ENCODE measurements at regions not wholly inside any gene's neighbourhood (a gene's known extent, or its start where the extent isn't known, plus 50 kb on each side); places are given as distances from the start of the nearest gene placed in this dataset.

GRCh38 chr5:157956271-157956885 is 97.4 kb upstream of the CLINT1 start:
- DNase-seq, result no peak
- intact Hi-C loops (cut with DNase I), result no loop called here
- no peaks in the 10 kb centered on the region for H3K9me3 ChIP-seq
- no peak overlapping the region for H3K4me3 ChIP-seq (replicated peaks in 1 of 3)
- no peak overlapping the region for H3K27ac ChIP-seq
- TF ChIP-seq POLR2A (IDR thresholded peaks at IDR 0.05), result no peak
- no peak for TF ChIP-seq CTCF (IDR thresholded peaks at IDR 0.05)
- no peaks in the 10 kb centered on the region for H3K36me3 ChIP-seq
- peaks cover 4 to 23% of the 10 kb centered on the region in 2 donors for H3K4me1 ChIP-seq
- no peaks in the 10 kb centered on the region for H3K27me3 ChIP-seq
- 66 to 69% methylated on average over 3 of the region's 3 CpGs for WGBS, 2 donors

GRCh38 chr5:157955541-157956172 is 96.7 kb upstream of the CLINT1 start:
- H3K9me3 ChIP-seq, result no peaks in the 10 kb centered on the region
- H3K27ac ChIP-seq, result no peak overlapping the region
- WGBS, 2 donors, result 89 to 95% methylated on average over 6 of the region's 6 CpGs
- H3K27me3 ChIP-seq, result no peaks in the 10 kb centered on the region
- no peak for DNase-seq
- H3K4me1 ChIP-seq, result peaks cover under 1 to 15% of the 10 kb centered on the region in 2 donors
- TF ChIP-seq POLR2A (IDR thresholded peaks at IDR 0.05) (no peak), CTCF (IDR thresholded peaks at IDR 0.05) (no peak)
- H3K36me3 ChIP-seq, result no peaks in the 10 kb centered on the region
- no peak overlapping the region for H3K4me3 ChIP-seq (replicated peaks in 1 of 3)
- intact Hi-C loops (cut with DNase I), result no loop called here

GRCh38 chr5:157952374-157952685 is 93.4 kb upstream of the CLINT1 start:
- WGBS, 2 donors, result 89 to 97% methylated on average over 1 of the region's 1 CpG
- intact Hi-C loops (cut with DNase I), result no loop called here
- DNase-seq, result no peak
- Histone ChIP-seq H3K4me3 (replicated peaks in 1 of 3) (no peak overlapping the region), H3K9me3 (no peaks in the 10 kb centered on the region), H3K36me3 (no peaks in the 10 kb centered on the region), H3K4me1 (peaks cover 0 to 18% of the 10 kb centered on the region in 2 donors), H3K27ac (no peak overlapping the region), H3K27me3 (no peaks in the 10 kb centered on the region)
- no peak for TF ChIP-seq POLR2A (IDR thresholded peaks at IDR 0.05)
- no peak for TF ChIP-seq CTCF (IDR thresholded peaks at IDR 0.05)

- TF ChIP-seq CTCF (IDR thresholded peaks at IDR 0.05) (no peak), POLR2A (IDR thresholded peaks at IDR 0.05) (no peak)
- 63 to 69% methylated on average over 4 of the region's 4 CpGs for WGBS, 2 donors
- intact Hi-C loops (cut with DNase I), result no loop called here
- no peaks in the 10 kb centered on the region for H3K36me3 ChIP-seq
- no peaks in the 10 kb centered on the region for H3K9me3 ChIP-seq
- DNase-seq, result no peak
- no peak overlapping the region for H3K4me3 ChIP-seq (replicated peaks in 1 of 3)
- H3K4me1 ChIP-seq, result peaks cover 0 to 13% of the 10 kb centered on the region in 2 donors
- H3K27me3 ChIP-seq, result no peaks in the 10 kb centered on the region
- no peak overlapping the region for H3K27ac ChIP-seq
These were observed 92.9 kb upstream of the CLINT1 start for GRCh38 chr5:157951673-157952373.

- Histone ChIP-seq H3K36me3 (no peaks in the 10 kb centered on the region), H3K9me3 (no peaks in the 10 kb centered on the region), H3K27ac (no peak overlapping the region), H3K27me3 (no peaks in the 10 kb centered on the region), H3K4me1 (peaks cover 0 to 5% of the 10 kb centered on the region in 2 donors), H3K4me3 (replicated peaks in 1 of 3) (no peak overlapping the region)
- WGBS, 2 donors, result 100% methylated on average over 1 of the region's 1 CpG
- DNase-seq, result no peak
- TF ChIP-seq CTCF (IDR thresholded peaks at IDR 0.05), result no peak
- no peak for TF ChIP-seq POLR2A (IDR thresholded peaks at IDR 0.05)
- intact Hi-C loops (cut with DNase I), result loop anchor here (5.0 to 10.0 kb wide), 2 partner anchors 95 to 127 kb away; partner anchors contain the start of gene CLINT1
These were observed 90.6 kb upstream of the CLINT1 start for GRCh38 chr5:157949520-157949919.

Measured in thyroid gland (tissue), 4 donors.